Lung (tissue), 11 donors: ENCODE measurements at regions not wholly inside any gene's neighbourhood (a gene's known extent, or its start where the extent isn't known, plus 50 kb on each side); places are given as distances from the start of the nearest gene placed in this dataset.

Experiments
- ATAC-seq: fragments of 200-7000 bp; cut with Tn5 transposase; one replicate; pipeline ENCODE4 v1.9.1; 2020; ENCODE audit warnings: moderate number of reproducible peaks; ENCODE audit not compliant: insufficient read depth, low FRiP score
- DNase-seq, 3 donors: peaks; one replicate each; pipeline ENCODE4 v3.0.0-alpha.2; 2013 to 2017
- H3K27ac ChIP-seq, 2 donors: one replicate each; pipeline ENCODE4 v1.5.1; 2013; ENCODE audit warnings: mild to moderate bottlenecking in 2 of 2, moderate library complexity in 2 of 2, control low read depth in 1 of 2, inconsistent platforms in 1 of 2, low read depth in 1 of 2, low read length in 1 of 2
- H3K27me3 ChIP-seq, 3 donors: one replicate each; pipeline ENCODE4 v1.5.1; 2013; ENCODE audit warnings: low read length in 2 of 3; ENCODE audit not compliant: control insufficient read depth in 3 of 3, insufficient read depth in 3 of 3
- H3K36me3 ChIP-seq, 4 donors: one replicate each; pipeline ENCODE4 v1.5.1; 2013; ENCODE audit warnings: low read length in 4 of 4, mild to moderate bottlenecking in 1 of 4, moderate library complexity in 1 of 4; ENCODE audit not compliant: control insufficient read depth in 4 of 4, insufficient read depth in 4 of 4
- H3K4me1 ChIP-seq, 5 donors: one replicate each; pipeline ENCODE4 v1.5.1; 2013; ENCODE audit warnings: low read length in 5 of 5, mild to moderate bottlenecking in 2 of 5, moderate library complexity in 1 of 5; ENCODE audit not compliant: control insufficient read depth in 5 of 5, insufficient read depth in 5 of 5
- H3K4me3 ChIP-seq: one replicate; pipeline ENCODE4 v1.5.1; 2013; ENCODE audit warnings: mild to moderate bottlenecking, control low read depth, moderate library complexity
- H3K9ac ChIP-seq, 2 donors: one replicate each; pipeline ENCODE4 v1.5.1; 2013; ENCODE audit warnings: low read length in 2 of 2, control low read depth in 1 of 2; ENCODE audit not compliant: insufficient read depth in 1 of 2
- H3K9me3 ChIP-seq, 4 donors: one replicate each; pipeline ENCODE4 v1.5.1; 2013; ENCODE audit warnings: low read length in 3 of 4, mild to moderate bottlenecking in 1 of 4, moderate library complexity in 1 of 4; ENCODE audit not compliant: control insufficient read depth in 4 of 4, insufficient read depth in 3 of 4
- CTCF ChIP-seq: IDR thresholded peaks from 2 replicates; pipeline ENCODE4 v1.5.1; 2012; ENCODE audit warnings: mild to moderate bottlenecking; ENCODE audit errors: control extremely low read depth, extremely low read depth
- WGBS, 2 donors: extraction: QIAGEN DNeasy Blood & Tissue Kit; methylation state at CpG; one replicate each; pipeline ENCODE4 v1.1.7; 2013; 5-methylcytosine and 5-hydroxymethylcytosine counted together
- donor health status: control.
- donor health status: control.
- donor health status: Bipolar disorder and iron deficiency.
- donor health status: healthy.
- donor health status: DM: yes; HTN: yes; CAD: no.

GRCh38 chr12:84685379-84685778 lies 227.2 kb downstream of the SLC6A15 start:
- TF ChIP-seq CTCF, result no peak
- Histone ChIP-seq H3K36me3 (no peaks in the 10 kb centered on the region), H3K9me3 (no peaks in the 10 kb centered on the region), H3K27me3 (no peaks in the 10 kb centered on the region), H3K4me1 (no peaks in the 10 kb centered on the region), H3K27ac (no peak overlapping the region), H3K9ac (no peak overlapping the region), H3K4me3 (no peak overlapping the region)
- no peak for DNase-seq
- ATAC-seq, result no peak

GRCh38 chr12:84676787-84677186 lies 235.8 kb downstream of the SLC6A15 start:
- ATAC-seq (no peak), DNase-seq (no peak)
- H3K27ac ChIP-seq, result no peak overlapping the region
- no peak overlapping the region for H3K9ac ChIP-seq
- H3K4me3 ChIP-seq, result no peak overlapping the region
- H3K4me1 ChIP-seq, result peaks cover 0 to 3% (median 0%) of the 10 kb centered on the region in 5 donors
- TF ChIP-seq CTCF, result no peak
- H3K9me3 ChIP-seq, result no peaks in the 10 kb centered on the region
- no peaks in the 10 kb centered on the region for H3K27me3 ChIP-seq
- no peaks in the 10 kb centered on the region for H3K36me3 ChIP-seq

- H3K9me3 ChIP-seq, result no peaks in the 10 kb centered on the region
- no peak overlapping the region for H3K4me3 ChIP-seq
- H3K9ac ChIP-seq, result no peak overlapping the region
- no peak overlapping the region for H3K27ac ChIP-seq
- no peaks in the 10 kb centered on the region for H3K4me1 ChIP-seq
- no peak for TF ChIP-seq CTCF
- H3K27me3 ChIP-seq, result no peaks in the 10 kb centered on the region
- no peak for DNase-seq
- ATAC-seq, result no peak
- H3K36me3 ChIP-seq, result no peaks in the 10 kb centered on the region
Observed at GRCh38 chr12:84661786-84662185, 250.8 kb downstream of the SLC6A15 start.

GRCh38 chr12:84660139-84660538 lies 252.5 kb downstream of the SLC6A15 start:
- H3K4me3 ChIP-seq, result no peak overlapping the region
- H3K9me3 ChIP-seq, result no peaks in the 10 kb centered on the region
- no peak for TF ChIP-seq CTCF
- no peak overlapping the region for H3K27ac ChIP-seq
- no peaks in the 10 kb centered on the region for H3K4me1 ChIP-seq
- no peak for DNase-seq
- no peak overlapping the region for H3K9ac ChIP-seq
- WGBS, 2 donors, result 64 to 77% methylated on average over 1 of the region's 1 CpG
- ATAC-seq, result no peak
- no peaks in the 10 kb centered on the region for H3K27me3 ChIP-seq
- H3K36me3 ChIP-seq, result no peaks in the 10 kb centered on the region
